ENCODE measurements at regions not wholly inside any gene's neighbourhood (a gene's known extent, or its start where the extent isn't known, plus 50 kb on each side); places are given as distances from the start of the nearest gene placed in this dataset.

- Mint-ChIP-seq H3K4me1 (peaks cover 5% of the 10 kb centered on the region), H3K27me3 (ENCODE audit: insufficient read depth) (peaks cover 3% of the 10 kb centered on the region), H3K27ac (no peak overlapping the region), H3K36me3 (ENCODE audit: low read depth) (no peaks in the 10 kb centered on the region), H3K4me3 (no peak overlapping the region), H3K9me3 (peaks cover 4% of the 10 kb centered on the region)
- Histone ChIP-seq H3K4me3 (ENCODE audit: low read length) (no peak overlapping the region), H3K27me3 (ENCODE audit: control insufficient read depth, insufficient read depth, low read length, poor library complexity, severe bottlenecking) (no peaks in the 10 kb centered on the region), H3K9me3 (ENCODE audit: control insufficient read depth, low read length) (no peaks in the 10 kb centered on the region), H3K27ac (ENCODE audit: low read depth, low read length) (no peak overlapping the region), H3K36me3 (ENCODE audit: control insufficient read depth, insufficient read depth, low read length) (no peaks in the 10 kb centered on the region), H3K9ac (ENCODE audit: extremely low read depth, low read length, poor library complexity, severe bottlenecking) (no peak overlapping the region), H3K4me1 (ENCODE audit: control insufficient read depth, insufficient read depth, low read length) (peaks cover 2% of the 10 kb centered on the region)
- TF ChIP-seq, protein P1, sequence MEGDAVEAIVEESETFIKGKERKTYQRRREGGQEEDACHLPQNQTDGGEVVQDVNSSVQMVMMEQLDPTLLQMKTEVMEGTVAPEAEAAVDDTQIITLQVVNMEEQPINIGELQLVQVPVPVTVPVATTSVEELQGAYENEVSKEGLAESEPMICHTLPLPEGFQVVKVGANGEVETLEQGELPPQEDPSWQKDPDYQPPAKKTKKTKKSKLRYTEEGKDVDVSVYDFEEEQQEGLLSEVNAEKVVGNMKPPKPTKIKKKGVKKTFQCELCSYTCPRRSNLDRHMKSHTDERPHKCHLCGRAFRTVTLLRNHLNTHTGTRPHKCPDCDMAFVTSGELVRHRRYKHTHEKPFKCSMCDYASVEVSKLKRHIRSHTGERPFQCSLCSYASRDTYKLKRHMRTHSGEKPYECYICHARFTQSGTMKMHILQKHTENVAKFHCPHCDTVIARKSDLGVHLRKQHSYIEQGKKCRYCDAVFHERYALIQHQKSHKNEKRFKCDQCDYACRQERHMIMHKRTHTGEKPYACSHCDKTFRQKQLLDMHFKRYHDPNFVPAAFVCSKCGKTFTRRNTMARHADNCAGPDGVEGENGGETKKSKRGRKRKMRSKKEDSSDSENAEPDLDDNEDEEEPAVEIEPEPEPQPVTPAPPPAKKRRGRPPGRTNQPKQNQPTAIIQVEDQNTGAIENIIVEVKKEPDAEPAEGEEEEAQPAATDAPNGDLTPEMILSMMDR (conservative IDR thresholded peaks at IDR 0.05): no peak
- peak; percentile 74 for DNase-seq
- WGBS, 2 experiments (ENCODE audit: insufficient coverage in 1 of 2, insufficient read length in 1 of 2): 84 to 86% methylated on average over 10 to 12 of the region's 12 CpGs
Observed at GRCh38 chr7:24059775-24060174, 224.2 kb upstream of the NPY start.

DNA sequence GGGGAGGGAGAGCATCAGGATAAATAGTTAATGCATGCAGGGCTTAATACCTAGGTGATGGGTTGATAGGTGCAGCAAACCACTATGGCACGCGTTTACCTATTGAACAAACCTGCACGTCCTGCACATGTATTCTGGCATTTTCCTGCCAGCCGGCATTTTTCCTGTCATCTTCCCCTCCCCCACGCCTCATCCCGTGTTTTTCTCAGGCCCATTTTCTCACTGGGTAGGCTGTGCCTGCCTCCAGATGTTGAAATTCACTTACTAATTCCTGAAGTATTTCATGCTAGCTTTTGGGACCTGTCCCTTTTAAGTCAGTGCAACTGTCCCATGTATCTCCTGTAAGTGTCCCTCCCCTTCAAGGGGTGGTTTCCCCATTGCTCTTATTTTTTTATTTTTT is 220.3 kb upstream of the NPY start:
- Mint-ChIP-seq H3K9me3 (peaks cover 4% of the 10 kb centered on the region), H3K27me3 (ENCODE audit: insufficient read depth) (peaks cover 2% of the 10 kb centered on the region), H3K4me1 (peaks cover 2% of the 10 kb centered on the region), H3K36me3 (ENCODE audit: low read depth) (no peaks in the 10 kb centered on the region), H3K4me3 (no peak overlapping the region), H3K27ac (no peak overlapping the region)
- Histone ChIP-seq H3K4me1 (ENCODE audit: control insufficient read depth, insufficient read depth, low read length) (no peaks in the 10 kb centered on the region), H3K27ac (ENCODE audit: low read depth, low read length) (no peak overlapping the region), H3K9ac (ENCODE audit: extremely low read depth, low read length, poor library complexity, severe bottlenecking) (no peak overlapping the region), H3K27me3 (ENCODE audit: control insufficient read depth, insufficient read depth, low read length, poor library complexity, severe bottlenecking) (no peaks in the 10 kb centered on the region), H3K4me3 (ENCODE audit: low read length) (no peak overlapping the region), H3K36me3 (ENCODE audit: control insufficient read depth, insufficient read depth, low read length) (no peaks in the 10 kb centered on the region), H3K9me3 (ENCODE audit: control insufficient read depth, low read length) (no peaks in the 10 kb centered on the region)
- 89 to 90% methylated on average over 6 of the region's 6 CpGs for WGBS, 2 experiments (ENCODE audit: insufficient coverage in 1 of 2, insufficient read length in 1 of 2)
- TF ChIP-seq, protein P1 (conservative IDR thresholded peaks at IDR 0.05): no peak
- no peak for DNase-seq

- 94% methylated on average over 3 of the region's 3 CpGs; no CpG with 5 or more reads in 1 of the 2 experiments for WGBS, 2 experiments (ENCODE audit: insufficient coverage in 1 of 2, insufficient read length in 1 of 2)
- H3K27me3 Mint-ChIP-seq (ENCODE audit: insufficient read depth): peaks cover 4% of the 10 kb centered on the region
- Histone ChIP-seq H3K9ac (ENCODE audit: extremely low read depth, low read length, poor library complexity, severe bottlenecking) (no peak overlapping the region), H3K27me3 (ENCODE audit: control insufficient read depth, insufficient read depth, low read length, poor library complexity, severe bottlenecking) (no peaks in the 10 kb centered on the region), H3K27ac (ENCODE audit: low read depth, low read length) (no peak overlapping the region), H3K36me3 (ENCODE audit: control insufficient read depth, insufficient read depth, low read length) (no peaks in the 10 kb centered on the region), H3K4me3 (ENCODE audit: low read length) (no peak overlapping the region), H3K9me3 (ENCODE audit: control insufficient read depth, low read length) (no peaks in the 10 kb centered on the region), H3K4me1 (ENCODE audit: control insufficient read depth, insufficient read depth, low read length) (no peaks in the 10 kb centered on the region)
- H3K4me1 Mint-ChIP-seq: peaks cover 5% of the 10 kb centered on the region
- no peaks in the 10 kb centered on the region for H3K36me3 Mint-ChIP-seq (ENCODE audit: low read depth)
- H3K9me3 Mint-ChIP-seq: no peaks in the 10 kb centered on the region
- TF ChIP-seq, protein P1 (conservative IDR thresholded peaks at IDR 0.05): no peak
- no peak overlapping the region for H3K27ac Mint-ChIP-seq
- no peak for DNase-seq
- H3K4me3 Mint-ChIP-seq: no peak overlapping the region
Observed at GRCh38 chr7:24069751-24070150, 214.2 kb upstream of the NPY start.
